K562 (cell line): ENCODE measurements at regions not wholly inside any gene's neighbourhood (a gene's known extent, or its start where the extent isn't known, plus 50 kb on each side); places are given as distances from the start of the nearest gene placed in this dataset.

Source experiments
- BRCA1 ChIP-seq, 2 experiments: fragments of 450-650 bp in 1 of 2; sonication (generic) in 1 of 2; formaldehyde crosslinking in 1 of 2; IDR thresholded peaks; 2 replicates each; pipeline versions ENCODE4 v1.5.0 to v1.6.1; 2017 to 2020; ENCODE audit warnings: mild to moderate bottlenecking in 1 of 2, missing genetic modification reagents in 1 of 2
- CBX3 ChIP-seq, 2 experiments: IDR thresholded peaks; 1 replicate in 1 of 2; 2 replicates in 1 of 2; pipeline ENCODE4 v1.6.1; 2012; ENCODE audit warnings: inconsistent platforms in 2 of 2, low read length in 2 of 2, borderline replicate concordance in 1 of 2, control low read depth in 1 of 2
- NFIX ChIP-seq: fragments of 250-450 bp; sonication (Bioruptor Pico); IDR thresholded peaks from 2 replicates; pipeline ENCODE4 v1.4.0; 2020; ENCODE audit warnings: low read depth, mild to moderate bottlenecking, moderate library complexity
- RFX5 ChIP-seq: IDR thresholded peaks from 2 replicates; pipeline ENCODE4 v1.6.1; 2011; ENCODE audit warnings: low read depth, mild to moderate bottlenecking, improper control_type of control experiment, low read length
- SRSF3 ChIP-seq: fragments of 200-400 bp; formaldehyde crosslinking; IDR thresholded peaks from 2 replicates; pipeline ENCODE4 v1.6.1; 2016; ENCODE audit warnings: mild to moderate bottlenecking, low read length, moderate library complexity; ENCODE audit not compliant: insufficient read depth
- ZMIZ1 ChIP-seq, 2 experiments: fragments of 150-350 bp in 1 of 2; IDR thresholded peaks; 2 replicates each; pipeline ENCODE4 v1.6.1; 2012 to 2016; ENCODE audit warnings: low read depth in 2 of 2, low read length in 2 of 2, mild to moderate bottlenecking in 1 of 2, moderate library complexity in 1 of 2
- ZNF668 ChIP-seq: fragments of 250-450 bp; sonication (Bioruptor Pico); IDR thresholded peaks from 2 replicates; pipeline ENCODE4 v1.8.0; 2022; ENCODE audit warnings: mild to moderate bottlenecking, inconsistent platforms
- ZNF830 ChIP-seq: fragments of 250-450 bp; sonication (Bioruptor Pico); IDR thresholded peaks from 2 replicates; pipeline ENCODE4 v1.5.0; 2021; ENCODE audit warnings: mild to moderate bottlenecking
- TF ChIP-seq, protein P1 (sequence below): sonication (generic); formaldehyde crosslinking; IDR thresholded peaks from 2 replicates; pipeline ENCODE4 v1.8.0; 2022; ENCODE audit warnings: mild to moderate bottlenecking, missing genetic modification reagents
- TF ChIP-seq, protein P2 (sequence below): fragments of 250-450 bp; sonication (Bioruptor Pico); IDR thresholded peaks from 2 replicates; pipeline ENCODE4 v1.9.0; 2021; ENCODE audit warnings: mild to moderate bottlenecking

GRCh38 chr6:14863902-14864850, 381.7 kb upstream of the JARID2 start (continued):
- TF ChIP-seq BRCA1 (IDR thresholded peaks at IDR 0.05) (no peak), BRCA1 (CRISPR knock-in tag; IDR thresholded peaks at IDR 0.05) (no peak), RFX5 (no peak), ZNF830 (CRISPR knock-in tag) (no peak), ZMIZ1 (IDR thresholded peaks at IDR 0.05; ENCODE audit: low read depth in 2 of 2, low read length in 2 of 2) (no peak), SRSF3 (no peak), NFIX (CRISPR knock-in tag) (no peak), CBX3 (IDR thresholded peaks at IDR 0.05; ENCODE audit: borderline replicate concordance in 1 of 2, low read length in 2 of 2) (no peak), ZNF668 (CRISPR knock-in tag) (no peak)
- TF ChIP-seq, protein P1, sequence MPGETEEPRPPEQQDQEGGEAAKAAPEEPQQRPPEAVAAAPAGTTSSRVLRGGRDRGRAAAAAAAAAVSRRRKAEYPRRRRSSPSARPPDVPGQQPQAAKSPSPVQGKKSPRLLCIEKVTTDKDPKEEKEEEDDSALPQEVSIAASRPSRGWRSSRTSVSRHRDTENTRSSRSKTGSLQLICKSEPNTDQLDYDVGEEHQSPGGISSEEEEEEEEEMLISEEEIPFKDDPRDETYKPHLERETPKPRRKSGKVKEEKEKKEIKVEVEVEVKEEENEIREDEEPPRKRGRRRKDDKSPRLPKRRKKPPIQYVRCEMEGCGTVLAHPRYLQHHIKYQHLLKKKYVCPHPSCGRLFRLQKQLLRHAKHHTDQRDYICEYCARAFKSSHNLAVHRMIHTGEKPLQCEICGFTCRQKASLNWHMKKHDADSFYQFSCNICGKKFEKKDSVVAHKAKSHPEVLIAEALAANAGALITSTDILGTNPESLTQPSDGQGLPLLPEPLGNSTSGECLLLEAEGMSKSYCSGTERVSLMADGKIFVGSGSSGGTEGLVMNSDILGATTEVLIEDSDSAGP (CRISPR knock-in tag): no peak
- TF ChIP-seq, protein P2, sequence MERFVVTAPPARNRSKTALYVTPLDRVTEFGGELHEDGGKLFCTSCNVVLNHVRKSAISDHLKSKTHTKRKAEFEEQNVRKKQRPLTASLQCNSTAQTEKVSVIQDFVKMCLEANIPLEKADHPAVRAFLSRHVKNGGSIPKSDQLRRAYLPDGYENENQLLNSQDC (CRISPR knock-in tag): no peak
